GM13977 (cell line): ENCODE measurements at regions not wholly inside any gene's neighbourhood (a gene's known extent, or its start where the extent isn't known, plus 50 kb on each side); places are given as distances from the start of the nearest gene placed in this dataset.

Source experiments
- DNase-seq: peaks from one replicate; pipeline ENCODE4 v3.0.0; 2012; ENCODE audit warnings: low spot score
- in situ Hi-C: fragments of 300-500 bp; cut with MboI; formaldehyde crosslinking; loops from one replicate; pipeline ENCODE4 v1.12.0; 2022; ENCODE audit warnings: low sequenced_read_pairs, low pct_unique_long_range_greater_than_20kb, mixed read lengths, inconsistent platforms; ENCODE audit not compliant: unreplicated experiment
- TF ChIP-seq, protein P1 (sequence below): IDR thresholded peaks from 2 replicates; pipeline ENCODE4 v1.5.1; 2012; ENCODE audit warnings: mild to moderate bottlenecking, control low read depth; ENCODE audit not compliant: insufficient read depth; ENCODE audit errors: extremely low read depth, missing control alignments

GRCh38 chr22:49408102-49408836 lies 419.4 kb downstream of the BRD1 start:
- DNase-seq = no peak
- in situ Hi-C loops = no loop called here
- TF ChIP-seq, protein P1, sequence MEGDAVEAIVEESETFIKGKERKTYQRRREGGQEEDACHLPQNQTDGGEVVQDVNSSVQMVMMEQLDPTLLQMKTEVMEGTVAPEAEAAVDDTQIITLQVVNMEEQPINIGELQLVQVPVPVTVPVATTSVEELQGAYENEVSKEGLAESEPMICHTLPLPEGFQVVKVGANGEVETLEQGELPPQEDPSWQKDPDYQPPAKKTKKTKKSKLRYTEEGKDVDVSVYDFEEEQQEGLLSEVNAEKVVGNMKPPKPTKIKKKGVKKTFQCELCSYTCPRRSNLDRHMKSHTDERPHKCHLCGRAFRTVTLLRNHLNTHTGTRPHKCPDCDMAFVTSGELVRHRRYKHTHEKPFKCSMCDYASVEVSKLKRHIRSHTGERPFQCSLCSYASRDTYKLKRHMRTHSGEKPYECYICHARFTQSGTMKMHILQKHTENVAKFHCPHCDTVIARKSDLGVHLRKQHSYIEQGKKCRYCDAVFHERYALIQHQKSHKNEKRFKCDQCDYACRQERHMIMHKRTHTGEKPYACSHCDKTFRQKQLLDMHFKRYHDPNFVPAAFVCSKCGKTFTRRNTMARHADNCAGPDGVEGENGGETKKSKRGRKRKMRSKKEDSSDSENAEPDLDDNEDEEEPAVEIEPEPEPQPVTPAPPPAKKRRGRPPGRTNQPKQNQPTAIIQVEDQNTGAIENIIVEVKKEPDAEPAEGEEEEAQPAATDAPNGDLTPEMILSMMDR = no peak

DNA sequence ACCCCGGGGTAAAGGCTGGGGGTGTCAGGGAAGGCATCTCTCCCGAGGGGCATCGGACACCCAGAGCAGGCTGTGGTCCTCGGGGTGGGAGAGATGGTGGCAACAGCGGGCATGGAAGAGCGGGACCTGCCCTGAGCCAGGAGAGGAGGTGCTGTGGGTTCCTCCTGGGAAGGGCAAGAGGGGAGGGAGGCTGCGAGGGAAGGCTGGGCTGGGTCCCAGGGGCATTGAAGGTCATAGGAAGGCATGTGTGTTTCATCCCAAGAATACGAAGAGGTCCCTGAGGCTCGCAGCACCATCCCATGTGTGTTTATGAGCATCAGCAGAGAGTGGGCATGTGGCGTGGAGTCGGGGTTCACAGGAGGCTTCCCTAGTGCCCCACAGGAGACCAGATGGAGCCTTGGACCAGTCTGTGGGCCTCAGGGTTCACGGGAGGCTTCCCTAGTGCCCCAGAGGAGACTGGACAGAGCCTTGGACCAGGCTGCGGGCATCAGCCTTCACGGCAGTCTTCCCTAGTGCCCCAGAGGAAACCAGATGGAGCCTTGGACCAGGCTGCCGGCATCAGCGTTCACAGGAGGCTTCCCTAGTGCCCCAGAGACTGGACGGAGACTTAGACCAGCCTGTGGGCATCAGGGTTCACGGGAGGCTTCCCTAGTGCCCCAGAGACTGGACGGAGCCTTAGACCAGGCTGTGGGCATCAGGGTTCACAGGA lies 420.6 kb downstream of the BRD1 start:
- no peak for DNase-seq
- TF ChIP-seq, protein P1 = no peak
- in situ Hi-C loops = no loop called here

DNA sequence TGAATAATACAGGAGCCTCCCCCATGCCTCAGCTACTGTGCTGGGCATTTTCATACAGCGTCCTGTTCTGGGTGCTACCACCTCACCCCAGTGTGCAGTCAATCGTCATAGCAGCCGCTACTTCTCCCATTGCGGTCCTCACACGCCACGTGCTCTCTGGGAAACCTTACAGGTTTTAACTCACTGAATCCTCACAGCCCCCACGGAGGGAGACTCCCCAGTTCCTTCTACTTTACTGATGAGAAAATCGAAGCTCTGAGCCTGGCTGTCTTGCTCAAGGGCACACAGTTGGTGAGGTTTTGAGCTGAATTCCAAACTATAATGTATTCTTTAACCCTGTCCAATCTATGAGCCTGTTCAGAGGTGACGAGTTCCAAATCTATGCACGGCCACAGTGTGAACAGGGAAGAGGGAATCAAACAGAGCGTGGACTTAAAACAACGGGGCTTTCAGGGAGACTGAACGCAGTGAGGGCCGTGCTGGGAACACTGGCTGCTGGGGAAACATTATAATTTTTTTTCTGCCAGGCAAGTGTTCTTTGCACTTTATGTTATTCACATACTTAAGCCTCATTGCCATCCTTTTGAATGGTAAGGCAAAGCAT lies 421.5 kb downstream of the BRD1 start:
- no peak for DNase-seq
- in situ Hi-C loops = no loop called here
- TF ChIP-seq, protein P1 = no peak

DNA sequence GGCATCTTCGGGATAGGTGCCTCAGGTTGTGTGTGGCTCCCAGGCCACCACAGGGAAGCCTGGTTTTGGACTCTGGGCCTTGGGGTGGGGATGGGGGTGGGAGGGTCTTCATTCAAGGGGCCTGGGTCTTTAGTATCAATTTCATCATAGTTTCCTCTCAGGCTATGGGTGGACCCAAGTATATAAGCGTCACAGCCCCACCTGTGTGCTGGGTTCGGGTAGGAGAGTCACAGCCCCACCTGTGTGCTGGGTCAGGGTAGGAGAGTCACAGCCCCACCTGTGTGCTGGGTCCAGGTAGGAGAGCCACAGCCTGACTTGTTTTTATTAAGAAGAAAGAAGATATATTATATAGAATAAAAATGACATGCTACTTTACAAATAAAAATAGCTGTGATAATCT lies 422.1 kb downstream of the BRD1 start:
- TF ChIP-seq, protein P1 = no peak
- in situ Hi-C loops = no loop called here
- no peak for DNase-seq

DNA sequence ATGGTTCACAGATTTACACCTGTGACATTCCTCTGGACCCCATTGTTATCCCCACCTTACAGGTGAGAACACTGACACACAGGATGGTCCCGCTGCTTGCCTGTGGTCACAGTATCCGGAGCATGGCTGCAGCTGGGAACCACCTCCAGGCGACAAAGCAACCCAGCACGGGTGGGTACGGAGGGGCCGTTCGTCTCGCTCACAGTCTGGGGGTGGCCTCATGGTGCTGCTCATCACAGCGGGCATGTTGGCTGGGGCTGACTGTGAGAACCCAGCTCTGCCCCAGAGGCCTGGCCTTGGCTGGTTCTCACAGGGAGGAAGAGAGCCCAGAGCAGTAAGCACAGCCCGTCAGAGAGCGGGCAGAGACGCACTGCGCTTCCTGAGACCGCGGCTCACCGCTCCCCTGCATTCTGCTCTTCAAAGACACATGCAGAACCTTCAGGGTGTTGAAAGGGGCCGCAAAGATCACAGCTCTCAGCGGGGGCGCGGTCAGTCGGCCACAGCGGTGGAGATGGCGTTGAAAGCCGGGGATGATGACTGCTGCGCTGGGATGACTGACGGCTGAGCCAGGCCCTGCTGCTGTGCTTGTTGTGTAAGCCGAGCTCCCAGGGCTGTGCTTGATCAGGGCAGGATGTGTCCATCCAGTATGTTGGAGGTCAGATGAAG lies 423.0 kb downstream of the BRD1 start:
- no peak for DNase-seq
- TF ChIP-seq, protein P1 = no peak
- in situ Hi-C loops = no loop called here

DNA sequence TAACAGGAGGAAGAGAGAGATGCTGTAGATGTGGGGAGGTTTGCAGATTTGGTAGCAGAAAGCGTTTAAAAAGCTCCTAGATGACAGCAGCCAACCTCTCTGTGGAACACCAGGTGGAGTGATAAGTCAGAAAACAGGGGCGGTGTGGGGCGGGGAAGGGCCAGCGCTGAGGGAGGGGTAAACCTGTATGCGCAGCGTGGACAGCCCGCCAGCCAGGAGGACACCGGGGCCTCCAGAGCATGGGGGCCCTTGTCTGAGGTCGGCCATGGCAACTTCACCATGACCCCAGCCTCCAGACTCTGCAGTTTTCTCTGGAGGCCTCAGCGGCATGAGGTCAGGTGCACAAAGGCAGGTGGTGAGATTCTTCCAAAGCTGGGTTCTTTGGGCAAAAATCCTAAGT lies 423.7 kb downstream of the BRD1 start:
- DNase-seq = no peak
- in situ Hi-C loops = no loop called here
- TF ChIP-seq, protein P1 = no peak
